Omental fat pad (tissue), 3 donors: ENCODE measurements at regions not wholly inside any gene's neighbourhood (a gene's known extent, or its start where the extent isn't known, plus 50 kb on each side); places are given as distances from the start of the nearest gene placed in this dataset.

ENCODE experiments used
- ATAC-seq: fragments of 150-250 bp; one replicate; pipeline ENCODE4 v1.9.1; 2016; ENCODE audit warnings: mild to moderate bottlenecking, moderate library complexity; ENCODE audit not compliant: low FRiP score
- DNase-seq: peaks from one replicate; pipeline ENCODE4 v3.0.0-alpha.2; 2019; ENCODE audit warnings: low spot score
- TF ChIP-seq, protein P1 (sequence below), 3 donors: fragments of 450-650 bp; IDR thresholded peaks; one replicate each; pipeline ENCODE4 v1.5.1; 2016 to 2017; ENCODE audit warnings: antibody characterized with exemption in 3 of 3, mild to moderate bottlenecking in 3 of 3, moderate library complexity in 2 of 3

GRCh38 chr7:67588631-67589030 lies 592.0 kb downstream of the TYW1 start:
- TF ChIP-seq, protein P1, sequence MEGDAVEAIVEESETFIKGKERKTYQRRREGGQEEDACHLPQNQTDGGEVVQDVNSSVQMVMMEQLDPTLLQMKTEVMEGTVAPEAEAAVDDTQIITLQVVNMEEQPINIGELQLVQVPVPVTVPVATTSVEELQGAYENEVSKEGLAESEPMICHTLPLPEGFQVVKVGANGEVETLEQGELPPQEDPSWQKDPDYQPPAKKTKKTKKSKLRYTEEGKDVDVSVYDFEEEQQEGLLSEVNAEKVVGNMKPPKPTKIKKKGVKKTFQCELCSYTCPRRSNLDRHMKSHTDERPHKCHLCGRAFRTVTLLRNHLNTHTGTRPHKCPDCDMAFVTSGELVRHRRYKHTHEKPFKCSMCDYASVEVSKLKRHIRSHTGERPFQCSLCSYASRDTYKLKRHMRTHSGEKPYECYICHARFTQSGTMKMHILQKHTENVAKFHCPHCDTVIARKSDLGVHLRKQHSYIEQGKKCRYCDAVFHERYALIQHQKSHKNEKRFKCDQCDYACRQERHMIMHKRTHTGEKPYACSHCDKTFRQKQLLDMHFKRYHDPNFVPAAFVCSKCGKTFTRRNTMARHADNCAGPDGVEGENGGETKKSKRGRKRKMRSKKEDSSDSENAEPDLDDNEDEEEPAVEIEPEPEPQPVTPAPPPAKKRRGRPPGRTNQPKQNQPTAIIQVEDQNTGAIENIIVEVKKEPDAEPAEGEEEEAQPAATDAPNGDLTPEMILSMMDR (IDR thresholded peaks at IDR 0.05): no peak
- no peak for DNase-seq
- no peak for ATAC-seq

GRCh38 chr7:67589183-67589582 lies 592.5 kb downstream of the TYW1 start:
- ATAC-seq: no peak
- no peak for DNase-seq

DNA sequence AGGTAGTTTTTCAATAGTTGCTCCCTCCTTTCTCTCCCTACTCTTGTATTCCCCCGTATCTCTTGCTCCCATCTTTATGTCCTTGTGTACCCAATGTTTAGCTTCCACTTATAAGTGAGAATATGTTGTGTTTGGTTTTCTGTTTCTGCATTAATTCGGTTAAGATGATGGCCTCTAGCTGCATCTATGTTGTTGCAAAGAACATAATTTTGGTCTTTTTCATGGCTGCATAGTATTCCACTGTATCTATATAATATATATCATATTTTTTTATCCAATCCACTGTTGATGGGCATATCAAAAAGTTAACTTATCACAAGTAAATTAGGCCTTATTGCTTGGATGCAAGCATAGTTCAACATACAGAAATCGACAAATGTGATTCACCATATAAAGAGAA lies 594.0 kb downstream of the TYW1 start:
- TF ChIP-seq, protein P1 (IDR thresholded peaks at IDR 0.05): no peak
- no peak for ATAC-seq
- no peak for DNase-seq

More at GRCh38 chr7:67589183-67589582, 592.5 kb downstream of the TYW1 start:
- TF ChIP-seq, protein P1 (IDR thresholded peaks at IDR 0.05): no peak

GRCh38 chr7:67593794-67594193 lies 597.2 kb downstream of the TYW1 start:
- ATAC-seq: no peak
- no peak for DNase-seq
- TF ChIP-seq, protein P1 (IDR thresholded peaks at IDR 0.05): no peak

GRCh38 chr7:67595431-67596180 lies 599.0 kb downstream of the TYW1 start:
- ATAC-seq: no peak
- TF ChIP-seq, protein P1 (IDR thresholded peaks at IDR 0.05): no peak
- DNase-seq: no peak

DNA sequence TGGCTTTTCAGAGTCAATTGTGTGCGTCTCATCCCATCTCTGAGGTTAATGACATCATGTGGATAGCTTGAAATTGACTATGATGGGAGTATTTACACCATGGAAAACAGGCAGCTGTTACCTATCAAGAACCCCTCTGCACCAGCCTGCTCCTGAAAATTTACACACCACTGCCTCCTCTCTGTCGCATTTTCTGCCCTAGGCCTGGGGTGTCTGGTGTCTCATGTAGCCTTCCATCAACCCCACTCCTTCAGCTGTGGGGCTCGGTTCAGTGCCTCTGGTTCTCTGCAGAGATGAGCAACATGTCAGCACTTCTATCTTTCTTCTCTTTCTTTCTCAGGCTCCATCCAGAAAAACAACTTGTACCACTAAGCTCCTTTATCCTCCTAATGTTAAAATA lies 600.5 kb downstream of the TYW1 start:
- DNase-seq (no peak), ATAC-seq (no peak)
- TF ChIP-seq, protein P1 (IDR thresholded peaks at IDR 0.05): no peak

- TF ChIP-seq, protein P1 (IDR thresholded peaks at IDR 0.05): no peak
- no peak for ATAC-seq
Measured at GRCh38 chr7:67598469-67598868, 601.8 kb downstream of the TYW1 start.

More at GRCh38 chr7:67598469-67598868, 601.8 kb downstream of the TYW1 start:
- DNase-seq: no peak
